ENCODE measurements at regions not wholly inside any gene's neighbourhood (a gene's known extent, or its start where the extent isn't known, plus 50 kb on each side); places are given as distances from the start of the nearest gene placed in this dataset.

DNA sequence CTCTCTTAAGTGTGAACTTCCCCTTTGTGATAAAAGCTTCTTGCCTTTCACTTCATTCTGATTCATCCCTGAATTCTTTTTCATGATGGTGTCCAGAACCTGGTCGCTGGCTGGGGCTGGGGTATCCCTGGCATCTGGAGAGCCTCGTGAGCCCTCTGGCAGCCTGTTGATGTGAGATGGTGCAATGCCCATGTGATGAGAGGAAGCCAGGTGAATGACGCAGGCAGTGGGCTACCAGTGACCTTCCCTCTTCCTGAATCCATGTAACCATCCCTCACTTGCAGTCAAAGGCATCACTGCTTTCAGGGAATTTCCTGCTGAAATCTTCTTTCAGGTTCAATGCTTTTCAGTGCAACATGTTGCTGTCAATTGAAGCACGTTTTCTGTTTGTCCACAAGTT, 158.6 kb upstream of the SLC10A2 start:
- no peak for TF ChIP-seq CTCF (IDR thresholded peaks at IDR 0.05; ENCODE audit: low read depth, low read length)
- TF ChIP-seq EZH2phosphoT487 (IDR thresholded peaks at IDR 0.05; ENCODE audit: low read depth) = no peak

Data from OCI-LY3 (cell line).